RWPE2 (cell line): ENCODE measurements at regions not wholly inside any gene's neighbourhood (a gene's known extent, or its start where the extent isn't known, plus 50 kb on each side); places are given as distances from the start of the nearest gene placed in this dataset.

ENCODE experiments used
- ATAC-seq: fragments of 200-7000 bp; cut with Tn5 transposase; 3 replicates; pipeline ENCODE4 v1.9.1; 2021; ENCODE audit warnings: low read depth
- DNase-seq: peaks from one replicate; pipeline ENCODE4 v3.0.0-alpha.2; 2020; ENCODE audit warnings: low spot score
- H3K27ac ChIP-seq: fragments of 450-650 bp; 2 replicates; pipeline ENCODE4 v1.5.1; 2017; ENCODE audit warnings: mild to moderate bottlenecking; ENCODE audit not compliant: poor library complexity, severe bottlenecking
- H3K27me3 ChIP-seq: fragments of 250-450 bp; sonication (Bioruptor Pico); 2 replicates; pipeline ENCODE4 v1.5.1; 2021; ENCODE audit warnings: mild to moderate bottlenecking, moderate library complexity; ENCODE audit not compliant: insufficient read depth, poor library complexity, severe bottlenecking
- H3K36me3 ChIP-seq: fragments of 250-450 bp; sonication (Bioruptor Pico); 2 replicates; pipeline ENCODE4 v1.5.1; 2020; ENCODE audit warnings: low read depth, mild to moderate bottlenecking, moderate library complexity
- H3K4me1 ChIP-seq: fragments of 250-450 bp; sonication (Bioruptor Pico); 2 replicates; pipeline ENCODE4 v1.5.1; 2021; ENCODE audit warnings: mild to moderate bottlenecking, moderate library complexity; ENCODE audit not compliant: insufficient read depth, poor library complexity, severe bottlenecking
- H3K4me3 ChIP-seq: fragments of 250-450 bp; sonication (Bioruptor Pico); 2 replicates; pipeline ENCODE4 v1.5.1; 2021; ENCODE audit warnings: mild to moderate bottlenecking, moderate library complexity; ENCODE audit not compliant: severe bottlenecking
- H3K9me3 ChIP-seq: fragments of 250-450 bp; sonication (Bioruptor Pico); 2 replicates; pipeline ENCODE4 v1.5.1; 2021; ENCODE audit warnings: mild to moderate bottlenecking, moderate library complexity; ENCODE audit not compliant: severe bottlenecking
- TF ChIP-seq, protein P1 (sequence below): fragments of 450-650 bp; IDR thresholded peaks from one replicate; pipeline ENCODE4 v1.5.1; 2017; ENCODE audit warnings: mild to moderate bottlenecking, moderate library complexity; ENCODE audit not compliant: poor library complexity, severe bottlenecking

DNA sequence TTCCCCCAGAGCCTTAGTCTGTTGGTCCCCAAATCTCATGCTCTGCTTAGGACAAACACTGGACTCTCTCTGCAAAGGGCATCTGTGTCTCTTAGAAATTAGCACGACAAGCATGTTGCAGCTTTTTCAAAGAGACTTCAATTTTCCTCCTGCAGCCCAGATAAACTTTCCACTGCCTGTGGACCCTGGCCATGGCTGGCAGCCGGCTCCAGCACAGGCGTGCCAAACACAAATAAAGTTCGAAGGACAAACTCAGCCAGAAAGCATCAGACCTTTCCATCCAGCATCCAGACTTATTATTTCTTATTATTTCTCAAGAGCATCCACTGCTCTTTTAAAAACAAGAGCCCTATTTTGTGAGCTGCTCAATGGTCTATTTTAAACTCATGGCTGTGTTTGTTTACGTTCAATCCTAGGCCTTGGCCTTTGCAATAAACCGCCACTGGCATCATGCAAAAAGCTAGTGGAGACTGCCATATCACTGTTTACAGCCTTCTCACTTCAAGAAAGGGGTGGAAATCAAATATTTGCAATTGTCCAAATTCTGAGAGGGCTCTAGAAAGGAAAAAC is 300.8 kb downstream of the BCL11A start:
- ATAC-seq, result no peak
- Histone ChIP-seq H3K36me3 (no peaks in the 10 kb centered on the region), H3K4me3 (no peak overlapping the region), H3K4me1 (no peaks in the 10 kb centered on the region), H3K9me3 (no peaks in the 10 kb centered on the region), H3K27ac (no peak overlapping the region), H3K27me3 (no peaks in the 10 kb centered on the region)
- TF ChIP-seq, protein P1, sequence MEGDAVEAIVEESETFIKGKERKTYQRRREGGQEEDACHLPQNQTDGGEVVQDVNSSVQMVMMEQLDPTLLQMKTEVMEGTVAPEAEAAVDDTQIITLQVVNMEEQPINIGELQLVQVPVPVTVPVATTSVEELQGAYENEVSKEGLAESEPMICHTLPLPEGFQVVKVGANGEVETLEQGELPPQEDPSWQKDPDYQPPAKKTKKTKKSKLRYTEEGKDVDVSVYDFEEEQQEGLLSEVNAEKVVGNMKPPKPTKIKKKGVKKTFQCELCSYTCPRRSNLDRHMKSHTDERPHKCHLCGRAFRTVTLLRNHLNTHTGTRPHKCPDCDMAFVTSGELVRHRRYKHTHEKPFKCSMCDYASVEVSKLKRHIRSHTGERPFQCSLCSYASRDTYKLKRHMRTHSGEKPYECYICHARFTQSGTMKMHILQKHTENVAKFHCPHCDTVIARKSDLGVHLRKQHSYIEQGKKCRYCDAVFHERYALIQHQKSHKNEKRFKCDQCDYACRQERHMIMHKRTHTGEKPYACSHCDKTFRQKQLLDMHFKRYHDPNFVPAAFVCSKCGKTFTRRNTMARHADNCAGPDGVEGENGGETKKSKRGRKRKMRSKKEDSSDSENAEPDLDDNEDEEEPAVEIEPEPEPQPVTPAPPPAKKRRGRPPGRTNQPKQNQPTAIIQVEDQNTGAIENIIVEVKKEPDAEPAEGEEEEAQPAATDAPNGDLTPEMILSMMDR, result no peak
- DNase-seq, result no peak

DNA sequence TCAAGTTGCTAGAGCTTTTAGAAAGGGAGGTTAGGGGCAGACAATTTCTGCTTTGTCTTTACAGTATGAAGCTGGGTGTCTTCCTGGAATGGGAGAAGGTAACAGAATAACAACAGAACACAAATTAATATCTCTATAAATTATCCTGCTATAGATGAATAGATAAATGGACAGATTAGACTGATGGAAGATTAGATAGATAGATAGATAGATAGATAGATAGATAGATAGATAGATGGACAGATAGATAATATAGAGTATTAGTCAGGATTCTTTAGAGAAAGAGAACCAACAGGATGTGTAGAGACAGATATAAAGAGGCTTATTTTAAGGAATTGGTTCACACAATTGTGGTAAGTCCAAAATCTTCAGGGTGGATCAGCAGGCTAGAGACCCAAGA is 302.2 kb downstream of the BCL11A start:
- DNase-seq (no peak), ATAC-seq (no peak)
- no peaks in the 10 kb centered on the region for H3K4me1 ChIP-seq
- H3K27ac ChIP-seq, result no peak overlapping the region
- H3K4me3 ChIP-seq, result no peak overlapping the region
- TF ChIP-seq, protein P1, result no peak
- H3K9me3 ChIP-seq, result no peaks in the 10 kb centered on the region
- H3K36me3 ChIP-seq, result no peaks in the 10 kb centered on the region
- H3K27me3 ChIP-seq, result no peaks in the 10 kb centered on the region

DNA sequence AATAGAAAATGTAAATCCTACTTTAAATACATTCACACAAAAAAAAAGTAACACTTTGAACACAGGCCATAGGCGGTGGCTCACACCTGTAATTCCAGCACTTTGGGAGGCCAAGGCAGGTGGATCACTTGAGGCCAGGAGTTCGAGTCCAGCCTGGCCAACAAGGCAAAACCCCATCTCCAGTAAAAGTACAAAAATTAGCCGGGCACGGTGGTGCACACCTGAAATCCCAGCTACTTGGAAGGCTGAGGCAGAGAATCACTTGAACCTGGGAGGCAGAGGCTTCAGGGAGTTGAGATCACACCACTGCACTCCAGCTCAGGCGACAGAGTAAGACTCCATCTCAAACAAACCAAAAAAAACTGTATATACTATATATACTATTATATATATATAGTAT is 303.6 kb downstream of the BCL11A start:
- no peak overlapping the region for H3K4me3 ChIP-seq
- ATAC-seq, result no peak

DNA sequence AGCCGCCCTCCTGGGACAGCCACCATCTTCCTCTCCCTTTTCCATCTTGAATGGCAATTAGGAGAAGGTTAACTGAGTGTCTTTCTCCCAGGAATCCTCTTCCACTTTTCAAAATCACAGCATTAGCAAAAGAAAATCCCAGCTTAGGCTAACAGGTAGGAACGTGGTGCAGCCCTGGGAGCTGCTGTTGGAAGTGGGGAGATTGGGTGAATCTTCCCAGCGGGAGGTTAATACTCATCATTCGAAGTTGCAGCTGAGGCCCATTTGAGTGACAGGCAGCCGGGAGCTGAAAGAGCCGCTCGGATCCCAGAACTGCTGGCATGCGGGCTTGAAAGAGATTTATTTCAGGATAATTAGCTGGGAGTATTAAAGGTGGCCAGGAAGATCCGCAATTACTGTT is 306.0 kb downstream of the BCL11A start:
- H3K36me3 ChIP-seq, result no peaks in the 10 kb centered on the region
- DNase-seq (no peak), ATAC-seq (no peak)
- TF ChIP-seq, protein P1, result no peak
- no peak overlapping the region for H3K4me3 ChIP-seq
- no peaks in the 10 kb centered on the region for H3K9me3 ChIP-seq
- H3K27me3 ChIP-seq, result no peaks in the 10 kb centered on the region
- no peak overlapping the region for H3K27ac ChIP-seq
- no peaks in the 10 kb centered on the region for H3K4me1 ChIP-seq

More for the DNA sequence above, 303.6 kb downstream of the BCL11A start:
- Histone ChIP-seq H3K27me3 (no peaks in the 10 kb centered on the region), H3K27ac (no peak overlapping the region), H3K4me1 (no peaks in the 10 kb centered on the region), H3K9me3 (no peaks in the 10 kb centered on the region), H3K36me3 (no peaks in the 10 kb centered on the region)
- DNase-seq, result no peak
- TF ChIP-seq, protein P1, result no peak

DNA sequence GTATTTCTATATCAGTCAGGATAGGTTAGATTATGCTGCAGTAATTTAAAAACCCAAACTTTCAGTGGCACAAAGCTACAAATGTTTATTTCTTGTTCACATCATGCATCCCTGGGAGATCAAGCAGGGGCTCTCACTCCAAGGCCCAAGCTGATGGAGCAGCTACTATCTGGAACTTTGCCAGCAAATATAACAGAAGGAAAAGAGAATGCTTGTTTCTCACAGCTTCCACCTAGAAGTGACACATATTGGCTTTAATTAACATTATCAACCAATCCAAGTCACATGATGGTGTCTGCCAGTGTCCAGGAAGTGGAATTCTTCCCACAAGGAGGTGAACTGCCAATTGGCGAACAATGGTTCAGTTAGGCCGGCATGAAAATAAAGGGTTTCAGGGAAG is 306.9 kb downstream of the BCL11A start:
- no peaks in the 10 kb centered on the region for H3K36me3 ChIP-seq
- H3K4me3 ChIP-seq, result no peak overlapping the region
- no peaks in the 10 kb centered on the region for H3K27me3 ChIP-seq
- TF ChIP-seq, protein P1, result no peak
- H3K27ac ChIP-seq, result no peak overlapping the region
- no peaks in the 10 kb centered on the region for H3K4me1 ChIP-seq
- ATAC-seq (no peak), DNase-seq (no peak)
- no peaks in the 10 kb centered on the region for H3K9me3 ChIP-seq
